IPS-NIHi7 (cell line): ENCODE measurements at regions not wholly inside any gene's neighbourhood (a gene's known extent, or its start where the extent isn't known, plus 50 kb on each side); places are given as distances from the start of the nearest gene placed in this dataset.

ENCODE experiments used
- DNase-seq: peaks from one replicate; pipeline ENCODE4 v3.0.0; 2012; ENCODE audit warnings: mixed read lengths; ENCODE audit errors: extremely low spot score

DNA sequence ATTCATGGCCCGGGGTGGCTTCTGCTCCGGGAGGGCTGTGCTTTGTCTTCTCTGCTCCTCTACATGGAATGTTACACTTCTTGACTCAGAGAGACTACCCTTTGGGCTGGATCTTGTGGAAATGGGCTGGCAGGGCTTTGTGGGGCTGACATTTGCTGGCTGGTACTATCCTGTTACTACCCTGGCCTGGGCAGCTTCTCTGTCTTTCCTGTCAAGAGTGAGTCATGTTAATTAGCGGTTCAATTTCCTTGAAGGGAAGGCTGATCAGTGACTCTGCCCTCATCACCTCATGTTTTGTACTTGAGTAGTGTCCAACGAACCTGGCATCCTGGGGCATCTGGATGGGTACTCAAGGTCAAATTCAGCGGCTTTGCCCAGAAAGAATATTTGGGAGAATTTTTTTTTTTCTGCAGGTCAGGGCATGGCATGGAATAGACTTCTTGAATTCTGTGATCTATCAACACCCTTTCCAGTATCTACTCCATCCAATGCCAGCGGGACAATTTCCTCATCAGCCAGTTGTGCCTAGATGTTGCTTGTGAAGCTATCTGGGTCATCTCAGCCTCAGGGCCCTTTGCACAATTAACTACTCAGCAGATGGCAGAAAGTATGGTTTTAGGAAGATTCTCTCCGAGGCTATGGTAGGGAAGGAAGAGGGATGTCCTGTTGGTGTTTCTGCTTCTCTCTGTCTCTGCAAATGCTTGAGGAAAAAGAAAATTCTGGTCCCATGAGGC is 140.5 kb upstream of the PLET1 start:
- no peak for DNase-seq

DNA sequence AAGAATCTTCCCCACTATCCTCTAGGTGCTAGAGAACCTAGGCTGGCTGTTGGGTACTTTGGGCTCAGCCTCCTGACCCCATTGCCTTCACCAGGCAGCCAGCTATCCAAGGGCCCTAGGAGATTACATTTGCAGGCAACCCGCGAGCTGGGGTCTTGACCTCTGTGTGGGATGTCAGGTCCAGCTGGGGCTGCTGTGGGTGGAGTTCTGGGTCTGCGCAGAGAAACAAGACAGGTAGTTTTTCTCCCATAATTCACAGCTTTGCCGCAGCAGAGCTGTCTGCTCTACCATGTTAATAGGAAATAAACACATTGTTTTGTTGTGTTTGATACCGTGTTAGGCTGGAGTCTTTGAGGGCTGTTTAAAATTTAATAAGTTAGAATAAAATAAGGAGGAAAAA is 142.8 kb upstream of the PLET1 start:
- DNase-seq: no peak

DNA sequence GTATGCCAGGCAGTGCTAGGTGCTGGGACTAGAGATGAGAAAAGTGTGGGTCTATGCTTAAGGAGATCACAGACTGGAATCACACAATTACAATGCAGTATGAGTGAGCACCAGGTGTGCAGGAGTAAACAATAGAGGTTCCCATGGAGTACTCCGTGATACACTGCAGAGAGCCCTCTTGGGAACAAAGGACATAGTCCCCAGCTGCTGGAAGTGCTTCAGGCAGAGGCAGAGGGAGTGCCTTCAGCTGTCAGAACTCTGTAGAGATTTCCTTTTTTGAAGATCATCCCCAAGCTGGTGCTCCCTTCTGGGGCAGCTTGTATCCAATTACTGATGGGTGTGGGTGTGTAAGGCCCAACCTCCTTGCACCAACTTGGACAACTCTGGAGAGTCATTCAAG is 143.5 kb upstream of the PLET1 start:
- DNase-seq: no peak

DNA sequence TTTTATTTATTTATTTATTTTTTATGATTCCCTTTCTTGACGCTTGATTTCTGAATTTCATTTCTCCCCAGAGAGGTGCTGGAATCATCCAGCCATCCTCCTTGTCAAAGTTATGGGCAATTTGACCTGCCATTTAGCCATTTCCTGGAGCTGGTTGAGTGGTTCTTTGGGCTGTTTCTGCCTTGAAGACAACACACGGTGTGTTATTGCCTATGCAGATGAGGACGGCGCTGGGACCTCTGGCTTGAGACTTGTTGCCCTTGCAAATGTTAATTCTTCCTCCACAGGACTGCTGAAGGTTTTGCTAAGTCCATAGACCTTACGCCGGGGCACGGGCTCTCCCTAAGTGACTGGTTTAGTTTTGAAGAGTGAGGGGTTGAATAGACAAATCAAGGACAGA is 147.9 kb upstream of the PLET1 start:
- DNase-seq: peak; percentile 48

DNA sequence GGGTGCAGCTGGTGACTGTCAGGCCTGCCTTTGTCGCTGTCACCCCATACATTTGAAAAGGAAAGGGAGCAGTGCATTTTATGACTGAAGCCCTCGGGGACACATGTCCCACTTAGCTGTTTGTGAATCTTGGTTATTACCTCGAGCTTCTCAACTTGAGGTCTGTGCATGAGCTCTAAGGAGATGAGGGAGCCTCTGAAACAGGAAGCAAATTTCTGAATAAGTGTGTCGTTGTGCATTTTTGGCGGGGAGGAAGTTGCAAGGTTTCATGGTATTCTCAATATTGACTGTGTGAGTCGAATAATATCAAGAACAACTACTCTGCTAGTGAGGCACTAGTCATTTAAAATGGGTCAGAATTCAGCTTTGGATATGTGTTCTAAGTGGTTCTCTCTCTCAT is 149.7 kb upstream of the PLET1 start:
- no peak for DNase-seq

DNA sequence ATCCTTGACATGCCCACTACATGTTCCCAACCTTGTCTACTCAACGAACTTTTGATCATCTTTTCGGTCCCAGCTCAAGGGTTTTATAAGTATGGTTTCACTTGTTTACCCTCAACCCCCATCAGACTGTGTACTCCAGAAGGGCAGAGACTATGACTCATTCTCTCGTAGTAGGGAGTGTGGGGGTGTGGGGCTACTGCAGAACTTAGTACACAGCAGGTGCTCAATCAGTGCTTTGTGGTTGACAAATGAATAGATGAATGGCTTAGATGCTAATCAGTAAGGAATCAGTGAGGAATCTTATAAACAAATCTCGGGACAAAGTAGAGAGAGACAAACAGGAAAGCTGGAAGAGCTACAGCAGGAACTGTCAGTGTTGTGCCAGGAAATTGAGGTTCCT is 151.7 kb upstream of the PLET1 start:
- DNase-seq: no peak

DNA sequence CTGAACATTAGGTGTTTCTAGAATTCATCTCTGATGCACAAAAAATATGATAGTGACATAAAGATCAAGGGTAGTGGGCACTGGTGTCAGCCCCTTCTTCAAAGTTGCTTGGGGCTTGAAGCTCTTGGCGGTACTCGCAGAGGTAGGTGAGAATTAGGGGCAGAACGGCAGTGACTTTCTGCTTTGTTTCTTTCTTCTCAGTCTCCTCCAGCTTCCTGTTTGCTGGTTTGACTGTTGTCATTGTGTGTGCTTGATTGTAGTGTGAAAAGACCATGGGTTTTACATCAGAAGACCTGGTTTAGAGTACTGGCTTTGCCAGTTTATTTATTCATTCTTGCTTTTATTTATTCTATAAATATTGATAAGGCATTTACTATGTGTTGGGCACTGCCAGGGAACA is 156.7 kb upstream of the PLET1 start:
- no peak for DNase-seq

DNA sequence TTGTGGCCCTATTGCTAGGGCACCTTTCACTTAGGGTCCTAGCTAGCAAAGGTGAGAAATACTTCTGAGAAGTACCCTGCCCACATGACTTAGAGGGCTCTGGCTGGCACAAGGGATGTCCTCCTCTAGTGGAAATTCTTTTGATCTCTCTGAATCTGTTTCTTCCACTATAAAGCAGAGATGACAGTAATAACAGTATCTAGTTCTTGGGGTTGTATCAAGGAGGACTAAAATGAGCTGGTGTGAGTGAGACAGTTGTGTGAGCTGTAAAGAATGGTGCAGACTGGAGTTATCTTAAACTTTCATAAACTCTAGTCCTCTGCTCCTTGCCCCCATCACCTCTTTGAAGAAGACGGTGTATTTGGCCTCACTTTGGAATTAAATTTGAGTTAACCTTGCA is 157.8 kb upstream of the PLET1 start:
- peak; percentile 0 for DNase-seq

DNA sequence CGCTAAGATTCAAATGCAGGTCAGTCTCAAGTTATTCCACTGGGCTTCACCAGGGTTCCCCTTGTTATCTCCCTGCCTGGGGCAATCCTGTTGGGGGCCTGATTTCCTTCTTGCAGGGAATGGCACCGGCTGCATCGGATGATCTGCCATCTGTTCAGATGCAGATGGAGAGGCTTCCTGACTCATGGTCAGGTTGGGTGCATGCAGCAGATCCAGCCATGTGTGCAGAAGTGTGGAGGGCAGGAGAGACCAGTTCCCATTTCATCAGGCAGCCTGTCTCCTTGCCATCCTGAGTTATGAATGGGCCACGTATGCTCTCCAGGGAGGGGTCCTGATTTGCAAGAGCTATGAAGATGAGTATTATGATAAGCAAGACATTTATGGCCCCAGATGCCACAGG is 161.2 kb upstream of the PLET1 start:
- no peak for DNase-seq

DNA sequence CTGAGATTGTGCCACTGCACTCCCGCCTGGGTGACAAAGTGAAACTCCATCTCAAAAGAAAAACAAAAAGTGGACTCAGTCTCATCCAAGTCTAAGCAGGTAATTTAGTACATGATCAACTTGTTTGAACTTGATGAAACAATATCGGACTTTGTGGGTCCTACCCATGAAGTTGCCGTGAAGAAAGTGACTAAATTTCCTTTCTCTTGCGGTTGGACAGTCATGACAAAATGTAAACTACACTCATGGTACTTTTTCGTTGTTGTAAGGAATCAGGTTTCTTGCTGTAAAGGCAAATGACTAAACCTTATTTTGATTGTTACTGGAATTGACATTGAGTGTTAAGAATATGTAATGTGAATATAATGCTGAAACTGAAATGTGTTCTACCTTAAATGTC is 164.5 kb upstream of the PLET1 start:
- DNase-seq: no peak

DNA sequence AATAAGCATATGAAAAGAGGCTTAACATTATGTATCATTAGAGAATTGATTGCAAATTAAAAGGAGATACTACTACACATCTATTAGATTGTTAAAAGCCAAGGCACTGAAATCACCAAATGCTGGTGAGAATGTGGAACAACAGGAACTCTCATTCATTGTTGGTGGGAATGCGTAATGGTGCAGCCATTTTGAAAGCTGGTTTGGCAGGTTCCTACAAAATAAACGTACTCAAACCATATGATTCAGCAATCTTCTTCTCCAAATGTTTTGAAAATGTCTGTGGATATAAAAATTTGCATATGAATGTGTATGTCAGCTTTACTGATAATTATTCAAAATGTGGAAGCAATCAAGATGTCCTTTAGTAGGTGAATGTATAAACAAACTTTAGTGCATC is 176.4 kb upstream of the PLET1 start:
- no peak for DNase-seq

DNA sequence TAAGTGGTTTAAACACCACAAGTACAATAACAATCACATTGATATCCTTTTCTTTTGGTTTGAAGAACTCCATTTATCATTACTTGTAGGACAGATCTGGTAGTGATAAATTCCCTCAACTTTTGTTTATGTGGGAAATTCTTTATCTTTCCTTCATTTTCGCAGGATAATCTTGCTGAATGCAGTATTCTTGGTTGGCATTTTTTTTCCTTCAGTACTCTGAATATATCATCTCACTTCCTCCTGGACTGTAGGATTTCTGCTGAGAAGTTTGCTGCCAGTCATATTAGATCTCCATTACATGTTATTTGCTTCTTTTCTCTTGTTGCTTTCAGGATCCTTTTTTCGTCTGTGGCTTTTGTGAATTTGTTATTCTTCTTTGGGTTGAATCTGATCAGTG is 179.0 kb upstream of the PLET1 start:
- no peak for DNase-seq

DNA sequence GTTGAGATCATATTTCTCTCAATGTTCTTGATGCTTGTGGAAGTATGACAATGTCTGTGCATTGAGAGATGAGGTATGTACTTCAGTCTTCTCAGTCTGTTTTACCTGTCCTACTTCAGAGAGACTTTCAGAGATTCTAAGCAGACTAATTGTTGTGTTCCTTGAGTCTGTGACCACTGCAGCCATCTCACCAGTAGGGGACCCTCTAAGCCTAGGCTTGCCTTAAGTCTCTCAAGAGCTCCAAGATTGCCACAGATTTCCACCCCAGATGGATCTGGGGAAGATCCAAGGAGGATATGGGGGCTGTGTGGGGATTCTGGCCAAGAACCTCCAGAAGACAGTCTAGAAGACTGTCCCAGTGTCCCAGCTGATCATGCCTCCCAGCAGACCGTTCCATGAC is 179.9 kb upstream of the PLET1 start:
- peak; percentile 70 for DNase-seq

DNA sequence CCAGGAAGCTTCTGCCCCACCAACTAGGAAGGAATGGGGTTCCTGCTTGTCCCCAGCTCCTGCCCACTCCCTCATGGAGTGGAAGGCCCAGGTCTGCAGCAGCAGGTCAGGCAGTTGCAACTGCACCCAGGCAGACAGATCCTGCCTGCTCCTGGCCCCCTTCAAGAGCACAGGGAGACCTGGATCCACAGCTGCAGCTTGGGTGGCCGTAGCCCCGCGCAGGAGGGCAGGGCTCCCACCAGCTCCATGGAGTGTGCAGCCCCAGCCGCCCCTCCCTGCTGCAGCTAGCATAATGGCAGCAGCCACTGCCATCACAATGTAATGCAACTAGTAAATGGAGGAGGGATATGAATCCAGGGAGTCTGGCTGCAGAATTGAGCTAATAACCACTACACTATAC is 187.5 kb upstream of the PLET1 start:
- DNase-seq: no peak

DNA sequence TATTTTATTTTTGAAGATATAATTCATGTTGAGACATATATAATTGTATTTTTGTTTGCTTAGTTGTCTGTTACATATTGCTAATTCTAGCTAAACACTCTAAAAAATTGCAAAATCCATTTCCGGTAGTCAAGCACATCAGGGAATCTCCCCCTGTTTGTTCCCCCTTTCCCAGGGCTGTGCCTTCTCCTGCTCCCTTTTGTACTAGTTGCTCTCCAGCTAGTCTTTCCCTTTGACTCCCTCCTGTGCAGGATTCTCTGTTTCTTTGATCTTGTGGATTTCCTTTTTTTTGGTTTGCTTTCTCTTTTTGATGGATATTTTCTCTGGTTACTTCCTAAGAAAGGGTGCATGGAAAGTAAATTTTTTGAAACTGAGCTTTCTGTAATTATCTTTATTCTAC is 188.1 kb upstream of the PLET1 start:
- no peak for DNase-seq

DNA sequence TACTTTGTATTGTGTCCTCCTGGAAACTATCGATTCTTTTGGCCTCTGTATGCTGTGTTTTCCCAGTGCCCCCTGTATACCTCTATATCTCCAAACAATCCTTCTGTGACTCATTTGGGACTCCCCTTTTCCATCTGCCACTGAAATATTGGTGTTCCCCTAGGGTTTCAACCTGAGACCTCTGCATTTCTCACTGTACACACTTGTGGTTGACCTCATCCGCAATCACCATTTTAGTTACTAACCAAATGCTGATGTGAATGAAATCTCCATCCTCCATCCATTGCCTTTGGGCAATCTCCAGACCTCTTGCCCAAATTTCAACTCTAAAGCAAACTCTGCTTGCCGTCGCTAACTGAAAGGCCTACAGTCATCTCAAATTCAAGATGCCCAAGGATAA is 190.6 kb upstream of the PLET1 start:
- no peak for DNase-seq

DNA sequence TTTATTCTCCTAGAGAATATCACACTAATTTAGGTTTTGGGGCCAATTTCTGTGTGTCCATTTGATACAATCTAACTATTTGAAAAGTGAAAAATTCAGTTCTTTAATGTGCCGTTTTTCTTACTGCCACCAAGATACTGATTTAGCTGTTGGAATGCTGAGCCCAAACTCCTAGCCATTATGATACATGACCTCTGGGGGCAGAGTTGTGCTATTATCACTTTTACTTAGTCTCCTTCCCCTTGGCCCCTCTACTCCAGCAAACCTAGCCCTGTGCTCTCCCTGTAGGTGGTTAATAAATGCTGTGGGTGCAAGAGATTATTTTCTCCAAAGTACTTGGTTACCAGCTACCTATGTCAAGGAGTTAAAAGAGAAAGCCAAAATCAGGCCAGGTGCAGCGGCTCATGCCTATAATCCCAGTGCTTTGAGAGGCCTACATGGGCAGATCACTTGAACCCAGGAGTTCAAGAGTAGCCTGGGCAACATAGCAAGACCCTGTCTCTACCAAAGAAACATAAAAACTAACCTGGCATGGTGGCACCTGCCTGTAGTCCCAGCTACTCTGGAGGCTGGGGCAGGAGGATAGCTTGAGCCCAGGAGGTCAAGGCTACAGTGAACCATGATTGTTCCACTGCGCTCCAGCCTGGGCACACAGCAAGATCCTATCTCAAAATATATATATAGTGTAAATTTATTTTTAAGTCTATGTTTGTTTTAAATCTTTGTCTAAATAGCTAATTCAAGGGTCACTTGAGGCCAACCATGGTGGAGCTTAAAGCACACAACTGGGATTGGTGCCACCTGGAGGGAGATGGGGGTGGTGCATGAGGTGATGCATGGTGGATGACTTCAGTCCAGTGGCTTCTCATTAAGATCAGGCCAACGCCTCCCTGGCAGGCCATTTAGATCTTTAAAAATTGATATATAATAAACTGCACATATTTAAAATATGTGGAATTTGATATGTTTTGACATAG is 193.2 kb upstream of the PLET1 start:
- peak; percentile 77 for DNase-seq

DNA sequence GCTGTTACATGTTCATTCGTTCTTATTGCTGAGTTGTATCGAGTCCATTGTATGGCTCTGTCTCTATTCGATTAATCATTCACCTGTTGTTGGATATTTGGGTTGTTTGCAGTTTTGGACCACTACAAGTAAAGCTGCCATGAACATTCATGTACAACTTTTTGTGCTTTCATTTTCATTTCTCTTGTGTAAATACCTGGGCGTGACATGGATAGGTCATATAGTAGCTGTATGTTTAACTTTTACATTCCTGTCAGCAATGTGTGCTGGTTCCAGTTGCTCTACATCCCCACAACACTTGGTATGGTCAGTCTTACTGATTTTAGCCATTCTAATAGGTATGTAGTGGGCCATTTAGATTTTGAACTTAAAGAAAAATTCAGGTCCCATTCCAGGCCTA is 194.2 kb upstream of the PLET1 start:
- no peak for DNase-seq

DNA sequence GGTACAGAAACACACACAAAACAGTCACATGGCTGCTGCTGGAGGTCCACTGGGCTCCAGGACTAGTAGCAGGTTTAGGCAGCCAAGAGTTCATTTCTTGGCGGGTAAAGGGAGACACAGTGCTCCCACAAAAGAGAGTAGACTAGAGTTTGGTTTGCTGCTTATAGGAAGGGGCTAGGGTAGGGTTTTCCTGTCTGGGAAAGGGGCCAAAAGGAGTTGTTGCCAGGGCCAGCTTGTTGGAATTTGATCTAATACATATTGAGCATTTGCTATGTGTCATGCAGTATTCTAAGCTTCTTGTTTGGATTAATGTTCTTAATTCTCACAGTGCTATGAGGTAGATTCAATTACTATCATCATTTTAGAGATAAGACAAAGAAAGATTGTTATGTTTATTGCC is 195.1 kb upstream of the PLET1 start:
- no peak for DNase-seq

DNA sequence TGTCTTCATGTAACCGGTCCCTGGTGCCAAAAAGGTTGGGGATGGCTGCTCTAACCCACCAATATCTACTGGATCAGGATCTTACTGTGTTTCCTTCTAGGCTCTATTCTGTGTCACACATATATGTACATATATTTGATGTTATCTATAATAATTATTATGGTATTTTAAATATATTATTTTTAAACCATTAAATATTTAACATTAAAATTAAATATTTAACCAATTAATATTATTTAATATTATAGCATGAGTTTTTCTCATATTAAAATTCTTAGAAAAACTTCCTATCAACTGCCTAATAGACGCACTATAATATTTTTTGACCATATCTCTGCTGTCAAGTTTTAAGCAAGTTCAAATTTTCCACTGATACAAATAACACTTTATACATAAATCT is 196.9 kb upstream of the PLET1 start:
- DNase-seq: no peak

DNA sequence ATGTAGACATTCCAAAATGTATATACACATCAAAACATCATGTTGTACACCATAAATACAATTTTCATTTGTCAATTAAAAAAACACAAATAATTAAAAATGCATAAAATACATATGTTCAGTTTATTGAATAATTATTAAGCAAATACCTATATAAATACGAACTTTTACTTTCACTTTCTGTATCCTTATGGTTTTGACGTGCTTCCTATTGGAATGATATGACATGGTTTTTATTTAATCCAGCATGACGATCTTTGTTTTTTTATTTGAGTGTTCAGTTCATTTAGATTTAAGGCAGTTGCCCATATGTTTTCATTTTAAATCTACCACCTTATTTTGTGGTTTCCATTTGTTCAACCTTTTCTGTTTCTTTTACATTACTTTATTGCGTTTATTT is 198.3 kb upstream of the PLET1 start:
- DNase-seq: no peak

DNA sequence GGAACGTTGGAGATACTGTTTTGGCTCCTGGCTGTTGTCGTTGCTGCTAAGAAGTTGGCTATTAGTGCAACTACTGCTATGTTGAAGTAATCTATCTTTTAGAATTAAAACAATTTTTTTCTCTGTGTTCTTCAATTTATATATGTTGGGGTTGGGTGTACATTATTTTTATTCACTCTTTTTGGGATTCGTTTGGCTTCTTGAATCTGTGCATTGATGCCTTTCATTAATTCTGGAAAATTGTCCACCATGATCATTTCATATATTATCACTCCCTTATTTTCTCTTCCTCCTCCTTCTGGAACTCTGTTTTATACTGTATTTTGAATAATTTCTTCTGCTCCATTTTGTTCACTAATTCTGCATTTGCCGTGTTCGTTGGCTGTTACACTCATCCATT is 199.5 kb upstream of the PLET1 start:
- no peak for DNase-seq

DNA sequence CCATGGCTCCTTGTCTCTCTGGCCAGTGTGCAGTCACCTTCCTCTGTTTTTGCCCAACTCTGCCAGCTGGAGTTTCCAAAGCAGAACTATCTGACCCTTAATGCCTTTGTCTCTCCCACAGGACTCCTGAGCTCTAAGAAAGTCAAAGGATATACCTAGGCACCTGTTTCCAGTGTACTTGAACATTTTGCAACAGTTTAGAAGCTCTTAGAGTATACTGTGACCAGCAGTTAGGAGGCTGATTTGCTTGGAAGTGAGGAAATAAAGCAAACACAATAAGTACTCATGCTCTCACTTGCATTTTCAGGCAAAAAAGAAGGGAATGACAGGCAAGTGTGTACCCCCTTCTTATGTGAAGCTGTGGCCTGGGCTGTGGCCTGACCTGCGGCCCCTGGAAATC is 204.3 kb upstream of the PLET1 start:
- DNase-seq: no peak
